Bone marrow (tissue), 2 donors: ENCODE measurements at regions not wholly inside any gene's neighbourhood (a gene's known extent, or its start where the extent isn't known, plus 50 kb on each side); places are given as distances from the start of the nearest gene placed in this dataset.
"Not testable (repeated sequence)": the region's sequence is repeated elsewhere in the genome, so short reads cannot be mapped to it uniquely, and the experiment has no call there.

ENCODE experiments used
- DNase-seq, 2 donors: peaks; one replicate each; lab custom pipeline; 2025; lab: John Stamatoyannopoulos, UW

GRCh38 chr2:222760301-222760897 is 88.9 kb downstream of the MOGAT1 start:
- DNase-seq, result no peak

GRCh38 chr2:222761888-222762287 is 90.4 kb downstream of the MOGAT1 start:
- no peak for DNase-seq

DNA sequence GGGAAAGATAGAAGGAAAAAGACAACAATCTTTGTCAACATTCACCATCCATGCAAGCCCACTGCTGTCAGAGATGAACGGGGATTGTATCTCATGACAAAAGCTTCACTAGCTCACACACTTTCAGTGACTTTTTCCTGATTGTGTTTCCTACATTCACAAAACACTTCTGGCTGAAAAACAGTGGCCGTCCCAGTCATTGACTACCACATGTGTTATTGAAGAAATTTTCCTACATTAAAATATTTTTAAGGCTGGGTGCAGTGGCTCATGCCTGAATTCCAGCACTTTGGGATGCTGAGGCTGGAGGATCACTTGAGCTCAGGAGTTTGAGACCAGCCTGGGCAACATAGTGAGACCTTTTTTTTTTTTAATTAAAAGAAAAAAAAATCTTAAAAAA is 90.9 kb downstream of the MOGAT1 start:
- no peak for DNase-seq

DNA sequence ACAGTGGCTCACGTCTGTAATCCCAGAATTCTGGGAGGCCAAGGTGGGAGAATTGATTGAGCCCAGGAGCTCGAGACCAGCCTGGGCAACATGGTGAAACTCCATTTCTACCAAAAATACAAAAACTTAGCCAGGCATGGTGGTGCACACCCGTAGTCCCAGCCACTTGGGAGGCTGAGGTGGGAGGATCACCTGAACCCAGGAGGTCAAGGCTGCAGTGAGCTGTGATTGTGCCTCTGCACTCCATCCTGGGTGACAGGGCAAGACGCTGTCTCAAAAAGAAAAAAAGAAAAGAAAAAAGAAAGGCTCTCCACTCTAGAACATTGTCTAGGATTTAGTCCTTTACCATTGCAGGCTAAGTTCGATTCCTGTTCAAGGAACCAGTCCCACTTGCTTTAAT is 94.4 kb downstream of the MOGAT1 start:
- DNase-seq, result not testable (repeated sequence)

DNA sequence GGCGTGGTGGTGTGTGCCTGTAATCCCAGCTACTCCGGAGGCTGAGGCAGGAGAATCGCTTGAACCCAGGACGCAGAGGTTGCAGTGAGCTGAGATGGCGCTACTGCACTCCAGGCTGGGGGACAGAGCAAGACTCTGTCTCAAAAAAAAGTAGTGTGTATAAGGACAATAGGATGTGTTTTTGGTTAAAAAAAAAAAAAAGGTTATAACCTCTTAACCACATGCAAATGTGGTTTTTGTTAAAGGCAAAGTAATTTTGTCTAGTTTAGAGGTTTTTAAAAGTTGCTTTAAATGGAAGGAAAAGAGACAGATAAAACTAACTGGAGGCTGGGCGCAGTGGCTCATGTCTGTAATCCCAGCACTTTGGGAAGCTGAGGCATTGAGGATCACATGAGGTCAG is 92.8 kb upstream of the ACSL3 start:
- not testable (repeated sequence) for DNase-seq

GRCh38 chr2:222769446-222769845 is 91.4 kb upstream of the ACSL3 start:
- no peak for DNase-seq

DNA sequence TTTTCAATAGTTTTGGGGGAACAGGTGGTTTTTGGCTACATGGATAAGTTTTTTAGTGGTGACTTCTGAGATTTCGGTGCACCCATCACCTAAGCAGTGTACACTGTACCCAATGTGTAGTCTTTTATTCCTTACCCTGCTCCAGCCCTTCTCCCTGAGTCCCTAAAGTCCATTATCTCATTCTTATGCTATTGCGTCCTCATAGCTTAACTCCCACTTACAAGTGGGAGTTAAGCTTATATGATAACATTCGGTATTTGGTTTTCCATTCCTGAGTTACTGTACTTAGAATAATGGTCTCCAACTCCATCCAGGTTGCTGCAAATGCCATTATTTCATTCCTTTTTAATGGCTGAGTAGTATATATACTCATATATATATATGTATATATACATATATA is 90.9 kb upstream of the ACSL3 start:
- DNase-seq, result no peak

GRCh38 chr2:222771832-222772231 is 89.0 kb upstream of the ACSL3 start:
- DNase-seq, result no peak

DNA sequence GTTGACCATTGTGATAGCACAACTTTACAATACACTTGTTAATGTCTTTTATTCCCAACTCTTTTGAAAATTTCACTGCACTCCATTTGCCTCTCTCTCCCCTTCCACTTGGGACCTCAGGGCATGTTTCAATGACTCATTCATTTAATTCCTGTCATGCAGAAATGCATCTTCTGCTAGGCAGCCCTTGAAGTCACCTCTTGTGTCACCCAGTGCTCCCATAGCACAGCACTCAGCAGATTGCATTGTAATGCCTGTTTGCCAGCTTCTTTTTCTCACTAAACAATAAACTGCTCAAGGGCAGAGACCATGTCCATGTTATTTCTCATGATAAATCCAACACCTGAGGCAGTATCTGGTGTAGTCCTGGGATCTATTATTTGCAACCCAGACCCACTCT is 85.9 kb upstream of the ACSL3 start:
- no peak for DNase-seq

DNA sequence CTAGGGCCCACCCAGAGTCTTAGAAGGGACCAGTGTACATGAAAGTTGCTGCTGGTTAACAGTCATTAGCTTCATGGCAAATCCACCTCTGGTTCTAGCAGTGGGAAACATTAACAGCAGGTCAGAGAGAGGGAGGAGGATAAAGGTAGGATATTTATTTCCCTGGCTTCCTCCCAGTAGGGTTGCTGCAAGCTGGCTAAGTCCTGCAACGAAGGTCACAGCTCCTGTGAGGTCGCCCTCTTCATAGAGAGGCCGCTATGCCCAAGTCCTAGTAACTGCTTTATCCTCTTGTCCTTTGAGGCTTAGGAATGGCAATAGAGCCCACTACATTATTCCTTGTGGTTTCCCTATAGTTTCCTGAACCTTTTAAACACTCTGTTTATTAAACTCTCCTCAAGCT is 84.0 kb upstream of the ACSL3 start:
- no peak for DNase-seq

GRCh38 chr2:222778400-222778799 is 82.4 kb upstream of the ACSL3 start:
- no peak for DNase-seq

GRCh38 chr2:222779145-222779832 is 81.5 kb upstream of the ACSL3 start:
- no peak for DNase-seq

- no peak for DNase-seq
Measured at GRCh38 chr2:222780051-222780450, 80.8 kb upstream of the ACSL3 start.

- no peak for DNase-seq
Measured at GRCh38 chr2:222782201-222782730, 78.6 kb upstream of the ACSL3 start.

- DNase-seq, result no peak
Measured at GRCh38 chr2:222783592-222783991, 77.2 kb upstream of the ACSL3 start.

- no peak for DNase-seq
Measured at GRCh38 chr2:222790932-222791331, 69.9 kb upstream of the ACSL3 start.

GRCh38 chr2:222792001-222792611 is 68.7 kb upstream of the ACSL3 start:
- peak in 1 of 2 donors; percentile 25 for DNase-seq

DNA sequence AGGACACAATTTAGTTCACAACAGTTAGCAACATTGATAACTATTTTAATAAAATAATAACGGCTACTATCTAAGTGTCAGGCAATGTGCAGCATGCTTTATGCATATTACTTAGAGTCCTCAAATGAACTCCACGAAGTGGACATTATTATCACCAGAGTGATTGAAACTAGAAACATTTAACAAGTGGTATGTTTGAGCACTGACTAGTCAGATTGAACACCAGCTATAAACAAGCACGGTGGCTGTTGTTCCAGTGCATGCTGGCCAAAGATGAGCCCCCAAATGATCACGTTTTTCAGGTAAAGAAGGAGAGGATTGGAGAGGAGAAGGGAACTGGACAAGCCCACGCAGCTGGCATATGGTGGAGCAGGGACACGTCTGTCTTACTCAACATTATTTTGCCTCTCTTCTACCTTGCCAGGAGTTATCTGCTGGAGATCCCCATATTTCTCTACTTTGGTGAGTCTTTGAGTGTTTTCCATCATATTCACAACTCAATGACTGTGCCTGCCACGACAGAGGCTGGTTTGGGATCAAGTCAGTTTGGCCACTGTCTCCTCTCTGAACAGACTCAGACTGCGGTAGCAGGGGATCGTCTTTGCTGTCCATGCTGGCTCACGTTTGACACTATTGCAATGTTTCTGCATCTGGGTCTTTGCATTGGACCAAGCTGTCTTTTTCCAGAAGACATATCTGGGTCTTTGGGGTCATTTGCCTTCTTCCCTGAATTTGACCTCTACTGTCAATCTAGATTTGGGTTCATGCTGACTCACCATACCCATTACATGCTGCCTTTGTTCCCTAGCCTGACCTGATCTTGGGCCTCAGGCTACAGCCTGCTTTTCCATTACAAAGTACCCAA is 66.0 kb upstream of the ACSL3 start:
- no peak for DNase-seq

GRCh38 chr2:222795450-222796357 is 65.1 kb upstream of the ACSL3 start:
- no peak for DNase-seq

DNA sequence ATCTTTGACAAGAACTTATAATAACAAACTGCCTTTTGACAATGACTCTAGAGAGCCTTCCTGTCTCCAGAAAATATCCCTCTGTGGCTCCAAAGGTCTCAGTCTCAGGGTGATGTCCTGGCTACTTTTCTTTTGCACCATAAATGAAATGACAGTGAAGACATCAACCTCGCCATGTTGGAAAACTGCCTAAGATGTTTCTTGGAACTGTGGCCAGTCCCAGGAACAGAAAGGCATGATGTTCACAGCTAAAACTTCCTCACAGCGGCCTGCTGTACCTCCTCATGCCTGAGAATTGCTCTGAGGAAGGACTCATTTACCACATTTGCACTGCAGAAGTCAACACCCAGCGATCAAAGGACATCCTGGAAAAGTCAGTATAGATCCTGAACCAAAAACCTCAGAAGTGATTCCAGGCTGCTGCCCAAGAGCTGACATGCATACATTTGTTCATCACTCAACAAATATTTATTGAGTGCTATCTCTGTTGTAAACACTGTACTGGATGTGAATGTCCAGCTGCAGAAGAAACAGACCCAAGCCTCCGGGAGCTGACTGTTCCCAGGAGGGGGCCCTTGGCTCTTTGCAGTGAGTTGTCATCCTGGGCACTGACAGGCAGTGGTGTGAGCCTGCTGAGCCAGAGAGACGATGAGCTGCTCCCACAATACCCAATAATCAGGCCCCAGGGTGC is 64.3 kb upstream of the ACSL3 start:
- DNase-seq, result no peak

- no peak for DNase-seq
Measured at GRCh38 chr2:222797261-222797660, 63.6 kb upstream of the ACSL3 start.
